H9 (cell line): ENCODE measurements at regions not wholly inside any gene's neighbourhood (a gene's known extent, or its start where the extent isn't known, plus 50 kb on each side); places are given as distances from the start of the nearest gene placed in this dataset.

ENCODE experiments used
- DNase-seq: peaks from one replicate; pipeline ENCODE4 v3.0.0-alpha.2; 2017
- H2AFZ ChIP-seq: one replicate; pipeline ENCODE4 v1.6.1; 2013; ENCODE audit warnings: mild to moderate bottlenecking, low read length, control low read depth, moderate library complexity
- H2AK5ac ChIP-seq: 2 replicates; pipeline ENCODE4 v1.6.1; 2013; ENCODE audit warnings: low read length, control low read depth, mixed read lengths; ENCODE audit not compliant: insufficient read length
- H2BK120ac ChIP-seq: one replicate; pipeline ENCODE4 v1.6.1; 2013; ENCODE audit warnings: low read depth, mild to moderate bottlenecking, low read length, control low read depth, inconsistent platforms; ENCODE audit not compliant: poor library complexity, severe bottlenecking
- H2BK12ac ChIP-seq: 2 replicates; pipeline ENCODE4 v1.6.1; 2013; ENCODE audit warnings: low read length, control low read depth, mixed read lengths, low read depth; ENCODE audit not compliant: insufficient read length
- H2BK15ac ChIP-seq: 2 replicates; pipeline ENCODE4 v1.6.1; 2013; ENCODE audit warnings: low read depth, low read length, control low read depth
- H2BK20ac ChIP-seq: one replicate; pipeline ENCODE4 v1.6.1; 2013; ENCODE audit warnings: low read depth, mild to moderate bottlenecking, low read length, control low read depth, inconsistent platforms; ENCODE audit not compliant: poor library complexity, severe bottlenecking
- H2BK5ac ChIP-seq: 2 replicates; pipeline ENCODE4 v1.6.1; 2013; ENCODE audit warnings: low read length, control low read depth, mixed read lengths; ENCODE audit not compliant: insufficient read length
- H3K14ac ChIP-seq: 2 replicates; pipeline ENCODE4 v1.6.1; 2013; ENCODE audit warnings: low read length, control low read depth; ENCODE audit not compliant: insufficient read depth
- H3K18ac ChIP-seq: 2 replicates; pipeline ENCODE4 v1.6.1; 2013; ENCODE audit warnings: low read depth, mild to moderate bottlenecking, mixed read lengths, low read length, control low read depth; ENCODE audit not compliant: insufficient read length
- H3K23ac ChIP-seq: 2 replicates; pipeline ENCODE4 v1.6.1; 2013; ENCODE audit warnings: low read length, control low read depth, mixed read lengths, low read depth; ENCODE audit not compliant: insufficient read length
- H3K23me2 ChIP-seq: 2 replicates; pipeline ENCODE4 v1.6.1; 2013; ENCODE audit warnings: low read depth, mild to moderate bottlenecking, mixed read lengths, low read length, control low read depth; ENCODE audit not compliant: insufficient read length, poor library complexity, severe bottlenecking
- H3K27ac ChIP-seq: 2 replicates; pipeline ENCODE4 v1.5.1; 2013; ENCODE audit warnings: low read length, control low read depth, mixed read lengths, low read depth; ENCODE audit not compliant: insufficient read length
- H3K27me3 ChIP-seq: 2 replicates; pipeline ENCODE4 v1.6.1; 2013; ENCODE audit warnings: low read length, control low read depth, inconsistent platforms; ENCODE audit not compliant: insufficient read depth
- H3K4ac ChIP-seq: 2 replicates; pipeline ENCODE4 v1.6.1; 2013; ENCODE audit warnings: low read depth, mild to moderate bottlenecking, control low read depth, inconsistent platforms, low read length, moderate library complexity
- H3K4me1 ChIP-seq: 2 replicates; pipeline ENCODE4 v1.6.1; 2013; ENCODE audit warnings: low read length, control low read depth, inconsistent platforms; ENCODE audit not compliant: insufficient read depth
- H3K4me2 ChIP-seq: 2 replicates; pipeline ENCODE4 v1.6.1; 2013; ENCODE audit warnings: low read length, control low read depth, mixed read lengths; ENCODE audit not compliant: insufficient read length, insufficient read depth
- H3K56ac ChIP-seq: 2 replicates; pipeline ENCODE4 v1.6.1; 2013; ENCODE audit warnings: low read depth, mild to moderate bottlenecking, mixed read lengths, low read length, control low read depth; ENCODE audit not compliant: insufficient read length
- H3K79me1 ChIP-seq: 2 replicates; pipeline ENCODE4 v1.6.1; 2013; ENCODE audit warnings: low read depth, mild to moderate bottlenecking, moderate library complexity, low read length, control low read depth, inconsistent platforms; ENCODE audit not compliant: insufficient read depth, poor library complexity, severe bottlenecking
- H3K79me2 ChIP-seq: 2 replicates; pipeline ENCODE4 v1.6.1; 2013; ENCODE audit warnings: low read length, control low read depth, inconsistent platforms; ENCODE audit not compliant: insufficient read depth
- H3K9ac ChIP-seq: 2 replicates; pipeline ENCODE4 v1.6.1; 2013; ENCODE audit warnings: low read length, control low read depth, mixed read lengths; ENCODE audit not compliant: insufficient read length; ENCODE audit errors: extremely low read depth
- H3K9me3 ChIP-seq: one replicate; pipeline ENCODE4 v1.6.1; 2013; ENCODE audit warnings: low read depth, low read length, inconsistent platforms; ENCODE audit not compliant: control insufficient read depth
- H3T11ph ChIP-seq: one replicate; pipeline ENCODE4 v1.6.1; 2013; ENCODE audit warnings: mild to moderate bottlenecking, low read length, control low read depth, inconsistent platforms
- H4K20me1 ChIP-seq: one replicate; pipeline ENCODE4 v1.6.1; 2013; ENCODE audit not compliant: control insufficient read depth, insufficient read length, insufficient read depth
- H4K5ac ChIP-seq: 2 replicates; pipeline ENCODE4 v1.6.1; 2013; ENCODE audit warnings: low read depth, mild to moderate bottlenecking, mixed read lengths, low read length, control low read depth; ENCODE audit not compliant: insufficient read length
- H4K8ac ChIP-seq: replicated peaks from 2 replicates; pipeline ENCODE4 v1.6.1; 2013; ENCODE audit warnings: low read length, control low read depth, mixed read lengths, low read depth; ENCODE audit not compliant: insufficient read length
- H4K91ac ChIP-seq: 2 replicates; pipeline ENCODE4 v1.6.1; 2013; ENCODE audit warnings: low read depth, mild to moderate bottlenecking, moderate library complexity, mixed read lengths, low read length, control low read depth; ENCODE audit not compliant: insufficient read length
- H3K27ac Mint-ChIP-seq, 3 experiments: 2 replicates in 2 of 3; 3 replicates in 1 of 3; pipeline ENCODE4 v1.8.0; 2020 to 2021; ENCODE audit warnings: mixed read lengths in 3 of 3, mild to moderate bottlenecking in 1 of 3, moderate library complexity in 1 of 3
- H3K27me3 Mint-ChIP-seq: 2 replicates; pipeline ENCODE4 v1.8.0; 2021; ENCODE audit warnings: low read depth, mild to moderate bottlenecking, moderate library complexity, mixed read lengths
- H3K36me3 Mint-ChIP-seq, 3 experiments: 2 replicates in 2 of 3; 3 replicates in 1 of 3; pipeline ENCODE4 v1.8.0; 2020 to 2021; ENCODE audit warnings: low read depth in 3 of 3, mixed read lengths in 3 of 3; ENCODE audit not compliant: insufficient read depth in 1 of 3
- H3K4me1 Mint-ChIP-seq, 2 experiments: 2 replicates each; pipeline ENCODE4 v1.8.0; 2020; ENCODE audit warnings: mixed read lengths in 2 of 2
- H3K4me3 Mint-ChIP-seq, 2 experiments: 2 replicates in 1 of 2; 3 replicates in 1 of 2; pipeline ENCODE4 v1.8.0; 2020 to 2021; ENCODE audit warnings: mild to moderate bottlenecking in 2 of 2, mixed read lengths in 2 of 2, moderate library complexity in 1 of 2
- H3K9me3 Mint-ChIP-seq, 2 experiments: 2 replicates in 1 of 2; 3 replicates in 1 of 2; pipeline ENCODE4 v1.8.0; 2020; ENCODE audit warnings: mild to moderate bottlenecking in 2 of 2, mixed read lengths in 2 of 2, moderate library complexity in 1 of 2
- CTCF ChIP-seq: fragments of 200-600 bp; sonication (generic); conservative IDR thresholded peaks from 3 replicates; pipeline ENCODE4 v1.8.0; 2021; ENCODE audit warnings: antibody characterized with exemption, mild to moderate bottlenecking
- WGBS: extraction: QIAGEN DNeasy Blood & Tissue Kit; methylation state at CpG from one replicate; pipeline ENCODE4 v1.1.7; 2013; ENCODE audit warnings: missing lambda C conversion rate, low lambda C conversion rate, mixed read lengths; ENCODE audit not compliant: insufficient read length; ENCODE audit errors: extremely low coverage; 5-methylcytosine and 5-hydroxymethylcytosine counted together

- Mint-ChIP-seq H3K27ac (no peak overlapping the region), H3K4me3 (no peak overlapping the region), H3K4me1 (no peaks in the 10 kb centered on the region), H3K27me3 (no peaks in the 10 kb centered on the region; the same call in 1 of the 2 replicates), H3K36me3 (no peaks in the 10 kb centered on the region; a peak in 1 of 7 replicates), H3K9me3 (no peaks in the 10 kb centered on the region; a peak in 1 of 5 replicates)
- no peak overlapping the region for H3K18ac ChIP-seq
- no peak overlapping the region for H3K4ac ChIP-seq
- DNase-seq: no peak
- no peaks in the 10 kb centered on the region for H3K9me3 ChIP-seq
- no peak overlapping the region for H2BK15ac ChIP-seq
- no peak overlapping the region for H4K91ac ChIP-seq
- H2AK5ac ChIP-seq: no peak overlapping the region
- H3K4me1 ChIP-seq: no peaks in the 10 kb centered on the region
- H3K56ac ChIP-seq: no peak overlapping the region
- H3K79me1 ChIP-seq: no peaks in the 10 kb centered on the region
- no peaks in the 10 kb centered on the region for H3K27me3 ChIP-seq
- no peak overlapping the region for H2BK120ac ChIP-seq
- no peaks in the 10 kb centered on the region for H3K23me2 ChIP-seq
- no CpG with 5 or more reads among the region's 2 CpGs for WGBS
- H2AFZ ChIP-seq: no peak overlapping the region
- H3K27ac ChIP-seq: no peak overlapping the region
- H3K4me2 ChIP-seq: no peak overlapping the region
- no peak overlapping the region for H2BK12ac ChIP-seq
- H3K79me2 ChIP-seq: no peaks in the 10 kb centered on the region; the same call in 1 of the 2 replicates
- H2BK20ac ChIP-seq: no peak overlapping the region
- no peak overlapping the region for H4K8ac ChIP-seq
- no peak overlapping the region for H3K9ac ChIP-seq
- H3K23ac ChIP-seq: no peak overlapping the region
- H3T11ph ChIP-seq: no peak overlapping the region
- H4K5ac ChIP-seq: no peak overlapping the region
- H2BK5ac ChIP-seq: no peak overlapping the region
- H4K20me1 ChIP-seq: no peaks in the 10 kb centered on the region
- no peak for TF ChIP-seq CTCF
- H3K14ac ChIP-seq: no peak overlapping the region
Observed at GRCh38 chr14:34237677-34238076, 224.4 kb downstream of the SPTSSA start.
